AG09319 (cell line): ENCODE measurements at regions not wholly inside any gene's neighbourhood (a gene's known extent, or its start where the extent isn't known, plus 50 kb on each side); places are given as distances from the start of the nearest gene placed in this dataset.
"Not testable (repeated sequence)": the region's sequence is repeated elsewhere in the genome, so short reads cannot be mapped to it uniquely, and the experiment has no call there.

Source experiments
- DNase-seq: peaks from one replicate; pipeline ENCODE4 v3.0.0-alpha.2; 2010; ENCODE audit warnings: low read depth; ENCODE audit errors: extremely low read depth
- TF ChIP-seq, protein P1 (sequence below): IDR thresholded peaks from 2 replicates; pipeline ENCODE4 v1.5.1; 2011; ENCODE audit warnings: low read depth, mild to moderate bottlenecking, inconsistent platforms, low read length, moderate library complexity

DNA sequence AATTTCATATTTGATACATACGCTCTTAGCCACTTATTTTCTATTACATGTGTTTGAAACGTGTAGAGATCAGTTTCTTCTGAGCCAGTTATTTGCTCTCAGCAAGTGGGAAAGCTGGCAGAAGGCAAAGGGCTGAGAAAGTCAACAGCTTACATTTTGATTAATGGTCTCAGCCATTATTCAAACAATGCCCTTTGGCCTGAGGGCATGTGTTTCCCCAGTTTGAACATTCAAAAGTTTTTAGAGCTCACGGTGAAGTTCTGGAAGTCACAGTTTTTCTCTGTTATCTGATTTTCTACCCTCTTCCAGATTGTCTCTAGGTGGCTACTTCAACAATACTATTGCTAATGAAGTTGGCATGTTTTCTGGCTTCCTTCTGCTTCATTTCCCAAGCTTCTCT, 591.8 kb upstream of the CPEB2 start:
- no peak for DNase-seq
- TF ChIP-seq, protein P1, sequence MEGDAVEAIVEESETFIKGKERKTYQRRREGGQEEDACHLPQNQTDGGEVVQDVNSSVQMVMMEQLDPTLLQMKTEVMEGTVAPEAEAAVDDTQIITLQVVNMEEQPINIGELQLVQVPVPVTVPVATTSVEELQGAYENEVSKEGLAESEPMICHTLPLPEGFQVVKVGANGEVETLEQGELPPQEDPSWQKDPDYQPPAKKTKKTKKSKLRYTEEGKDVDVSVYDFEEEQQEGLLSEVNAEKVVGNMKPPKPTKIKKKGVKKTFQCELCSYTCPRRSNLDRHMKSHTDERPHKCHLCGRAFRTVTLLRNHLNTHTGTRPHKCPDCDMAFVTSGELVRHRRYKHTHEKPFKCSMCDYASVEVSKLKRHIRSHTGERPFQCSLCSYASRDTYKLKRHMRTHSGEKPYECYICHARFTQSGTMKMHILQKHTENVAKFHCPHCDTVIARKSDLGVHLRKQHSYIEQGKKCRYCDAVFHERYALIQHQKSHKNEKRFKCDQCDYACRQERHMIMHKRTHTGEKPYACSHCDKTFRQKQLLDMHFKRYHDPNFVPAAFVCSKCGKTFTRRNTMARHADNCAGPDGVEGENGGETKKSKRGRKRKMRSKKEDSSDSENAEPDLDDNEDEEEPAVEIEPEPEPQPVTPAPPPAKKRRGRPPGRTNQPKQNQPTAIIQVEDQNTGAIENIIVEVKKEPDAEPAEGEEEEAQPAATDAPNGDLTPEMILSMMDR: no peak

DNA sequence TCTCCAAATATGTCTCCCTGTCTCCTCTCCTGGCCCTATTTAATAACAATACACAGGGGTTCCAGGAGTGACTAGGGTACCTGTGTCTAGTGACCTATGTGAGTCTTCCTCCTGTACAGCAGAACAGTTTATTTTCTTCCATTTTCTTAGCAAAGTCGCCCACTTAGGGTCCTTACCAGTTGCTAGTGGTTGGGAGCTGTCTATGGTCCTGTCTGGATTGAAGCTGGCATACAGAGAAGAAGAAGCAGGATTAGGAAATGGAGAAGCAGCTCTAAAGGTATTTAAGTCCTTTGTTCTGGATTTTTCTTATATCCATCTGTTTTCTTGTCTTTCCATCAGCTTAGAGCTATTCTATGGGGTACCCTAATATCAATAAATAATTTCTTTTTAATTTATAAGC, 587.1 kb upstream of the CPEB2 start:
- DNase-seq: no peak
- TF ChIP-seq, protein P1: no peak

DNA sequence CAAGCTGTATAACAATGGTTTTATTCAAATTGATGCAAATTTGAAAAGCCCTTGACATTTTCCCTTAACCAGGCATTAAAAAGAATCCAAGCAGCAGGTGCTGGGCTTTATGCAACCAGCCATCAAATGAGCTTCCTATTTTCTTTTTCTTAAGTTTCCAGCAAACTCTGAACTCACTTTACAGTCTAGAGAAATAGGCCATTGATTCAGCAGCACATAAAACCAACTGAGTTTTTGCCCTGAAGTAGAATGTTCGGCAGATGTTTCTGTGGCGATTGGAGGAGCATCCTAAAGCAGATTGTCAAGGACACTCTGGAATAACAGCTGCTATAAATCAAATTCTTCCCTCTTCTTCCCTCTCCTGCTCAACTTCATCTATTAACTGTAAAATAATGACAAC, 582.8 kb upstream of the CPEB2 start:
- no peak for DNase-seq
- TF ChIP-seq, protein P1: no peak

DNA sequence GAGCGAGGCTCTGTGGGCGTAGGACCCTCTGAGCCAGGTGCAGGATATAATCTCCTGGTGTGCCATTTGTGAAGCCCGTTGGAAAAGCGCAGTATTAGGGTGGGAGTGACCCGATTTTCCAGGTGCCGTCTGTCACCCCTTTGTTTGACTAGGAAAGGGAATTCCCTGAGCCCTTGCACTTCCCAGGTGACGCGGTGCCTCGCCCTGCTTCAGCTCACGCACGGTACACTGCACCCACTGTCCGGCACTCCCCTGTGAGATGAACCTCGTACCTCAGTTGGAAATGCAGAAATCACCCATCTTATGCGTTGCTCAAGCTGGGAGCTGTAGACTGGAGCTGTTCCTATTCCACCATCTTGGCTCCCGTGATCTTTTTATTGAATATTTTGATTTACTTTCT, 576.0 kb upstream of the CPEB2 start:
- not testable (repeated sequence) for DNase-seq

DNA sequence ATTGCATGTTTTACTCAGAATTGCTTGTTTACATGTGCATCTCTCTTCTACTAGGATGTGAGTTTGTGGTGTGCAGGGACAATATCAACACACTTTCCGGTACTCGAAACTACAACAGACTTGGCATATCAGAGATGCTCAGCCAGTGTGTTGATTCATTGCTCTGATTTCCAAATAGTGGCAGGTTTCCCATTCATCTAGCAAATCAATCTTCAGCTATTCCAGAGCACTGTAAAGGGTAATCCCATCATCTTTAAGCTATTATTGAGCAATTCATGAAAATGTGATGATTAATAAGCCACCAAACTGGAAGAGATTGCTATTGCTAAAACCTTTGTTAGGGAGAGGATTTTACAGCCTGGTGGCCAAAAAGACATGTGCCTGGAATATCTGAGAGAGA, 574.2 kb upstream of the CPEB2 start:
- no peak for DNase-seq
- TF ChIP-seq, protein P1: no peak

DNA sequence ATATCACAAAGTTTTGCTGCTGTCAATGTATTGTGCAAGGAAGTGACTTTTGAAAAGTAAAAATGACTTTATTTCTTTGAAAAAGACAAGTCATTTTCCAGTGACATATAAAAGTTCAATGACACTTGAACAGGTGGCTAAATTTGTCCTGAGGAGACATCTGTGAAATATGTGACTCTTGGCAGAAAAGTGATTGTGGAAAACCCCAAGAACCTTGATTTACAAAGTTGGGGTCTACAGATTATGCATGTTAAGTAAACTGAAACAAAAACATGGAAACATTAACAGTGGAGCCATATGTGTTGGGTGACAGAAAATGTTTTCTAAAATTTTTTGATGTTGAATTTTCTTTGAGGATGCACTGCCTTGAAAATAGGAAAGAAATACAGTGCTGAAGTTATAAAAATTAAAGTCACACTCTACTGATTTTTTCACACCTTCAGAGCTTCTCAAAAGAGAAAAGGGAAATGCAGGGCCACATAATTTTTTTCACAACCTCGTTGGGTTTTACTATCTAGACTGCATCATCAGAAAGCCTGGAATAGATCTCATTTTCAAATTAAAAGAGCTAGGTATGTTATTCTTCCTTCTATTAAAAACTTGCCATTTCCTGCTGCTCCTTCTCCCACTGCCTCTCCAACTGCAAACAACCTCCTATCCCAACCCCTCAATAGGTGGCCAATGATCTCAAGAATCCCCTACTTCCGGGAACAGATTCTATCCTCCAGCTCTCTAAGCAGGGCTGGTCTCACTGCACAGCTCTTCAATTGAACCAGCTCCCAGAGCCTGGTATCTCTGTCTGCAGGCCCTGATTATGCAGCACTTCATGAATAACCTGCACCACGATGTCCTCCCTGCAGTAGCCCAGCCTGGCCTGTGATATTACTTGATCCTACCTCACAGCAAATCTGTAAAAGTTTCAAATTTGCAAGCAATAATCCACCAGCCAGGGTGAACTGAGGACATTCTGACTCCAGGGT, 570.8 kb upstream of the CPEB2 start:
- TF ChIP-seq, protein P1: no peak
- no peak for DNase-seq

DNA sequence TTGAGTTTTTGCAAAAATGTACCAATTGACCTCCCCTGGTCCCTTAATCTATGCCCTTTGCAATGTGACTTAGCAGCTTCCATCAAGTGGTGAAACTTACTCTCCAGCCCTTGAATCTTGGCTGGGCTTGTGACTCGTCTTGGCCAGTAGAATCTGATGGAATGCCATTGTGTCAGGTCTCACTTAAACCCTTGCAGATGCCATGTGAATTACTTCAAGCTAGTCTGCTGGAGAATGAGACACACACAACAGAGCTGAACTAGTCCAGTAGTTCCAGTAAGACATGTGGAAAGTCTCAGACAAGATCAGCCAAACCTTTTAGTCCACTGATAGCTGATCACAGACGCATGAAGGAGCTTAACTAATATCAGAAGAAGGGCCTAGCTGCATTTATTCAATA, 567.8 kb upstream of the CPEB2 start:
- DNase-seq: no peak
- TF ChIP-seq, protein P1: no peak

DNA sequence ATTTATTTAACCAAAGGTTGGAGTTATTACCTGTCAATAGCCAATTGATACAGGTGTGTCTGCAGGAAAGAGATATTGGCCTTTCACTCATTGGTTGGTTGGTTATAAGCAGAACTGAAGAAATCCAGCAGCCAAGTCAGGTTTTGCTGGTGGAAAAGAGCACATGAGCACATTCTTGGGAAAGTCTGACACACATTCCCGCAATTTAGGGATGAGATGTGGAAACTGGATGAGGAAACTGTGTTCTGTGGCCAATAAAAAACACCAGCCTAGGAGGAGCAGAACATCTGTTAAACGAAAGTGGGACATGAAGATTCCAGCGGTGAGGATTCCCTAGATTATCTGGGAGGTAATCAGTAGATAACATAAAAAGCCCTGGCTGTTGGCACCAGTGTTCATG, 567.4 kb upstream of the CPEB2 start:
- TF ChIP-seq, protein P1: no peak

More for the DNA sequence above, 567.4 kb upstream of the CPEB2 start:
- no peak for DNase-seq
